HepG2 (cell line): ENCODE measurements at regions not wholly inside any gene's neighbourhood (a gene's known extent, or its start where the extent isn't known, plus 50 kb on each side); places are given as distances from the start of the nearest gene placed in this dataset.

Source experiments
- ATF2 ChIP-seq: sonication (generic); formaldehyde crosslinking; IDR thresholded peaks from 2 replicates; pipeline ENCODE4 v1.4.0; 2020; ENCODE audit warnings: missing genetic modification reagents
- CEBPG ChIP-seq: IDR thresholded peaks from 2 replicates; pipeline ENCODE4 v1.6.1; 2016
- ESRRA ChIP-seq: sonication (generic); formaldehyde crosslinking; IDR thresholded peaks from 2 replicates; pipeline ENCODE4 v1.5.1; 2020; ENCODE audit warnings: mild to moderate bottlenecking, low read depth, missing genetic modification reagents
- JUND ChIP-seq: sonication (generic); formaldehyde crosslinking; IDR thresholded peaks from 2 replicates; pipeline ENCODE4 v1.8.0; 2022; ENCODE audit warnings: mild to moderate bottlenecking, missing genetic modification reagents
- MAX ChIP-seq: IDR thresholded peaks from 2 replicates; pipeline ENCODE4 v1.6.1; 2012; ENCODE audit warnings: inconsistent platforms
- NFIC ChIP-seq: IDR thresholded peaks from 2 replicates; pipeline ENCODE4 v1.6.1; 2012; ENCODE audit warnings: mild to moderate bottlenecking, low read length, inconsistent platforms
- REPIN1 ChIP-seq: sonication (generic); formaldehyde crosslinking; IDR thresholded peaks from 2 replicates; pipeline ENCODE4 v1.8.0; 2022; ENCODE audit warnings: missing genetic modification reagents, low read depth, mild to moderate bottlenecking, borderline replicate concordance
- ZBTB43 ChIP-seq: sonication (generic); formaldehyde crosslinking; conservative IDR thresholded peaks from 2 replicates; pipeline ENCODE4 v1.4.0; 2020; ENCODE audit warnings: missing genetic modification reagents
- ZKSCAN1 ChIP-seq: fragments of 150-350 bp; IDR thresholded peaks from 2 replicates; pipeline ENCODE4 v1.6.1; 2014; ENCODE audit warnings: low read length
- ZNF557 ChIP-seq: sonication (generic); formaldehyde crosslinking; IDR thresholded peaks from 2 replicates; pipeline ENCODE4 v1.4.0; 2020; ENCODE audit warnings: missing genetic modification reagents
- TF ChIP-seq, protein P1 (sequence below): sonication (generic); formaldehyde crosslinking; IDR thresholded peaks from 2 replicates; pipeline ENCODE4 v1.5.0; 2020; ENCODE audit warnings: missing genetic modification reagents, mild to moderate bottlenecking, borderline replicate concordance
- TF ChIP-seq, protein P2 (sequence below): sonication (generic); formaldehyde crosslinking; IDR thresholded peaks from 2 replicates; pipeline ENCODE4 v1.4.0; 2020; ENCODE audit warnings: missing genetic modification reagents
- TF ChIP-seq, protein P3 (sequence below): sonication (generic); formaldehyde crosslinking; IDR thresholded peaks from 2 replicates; pipeline ENCODE4 v1.5.0; 2020; ENCODE audit warnings: mild to moderate bottlenecking, missing genetic modification reagents, moderate library complexity

DNA sequence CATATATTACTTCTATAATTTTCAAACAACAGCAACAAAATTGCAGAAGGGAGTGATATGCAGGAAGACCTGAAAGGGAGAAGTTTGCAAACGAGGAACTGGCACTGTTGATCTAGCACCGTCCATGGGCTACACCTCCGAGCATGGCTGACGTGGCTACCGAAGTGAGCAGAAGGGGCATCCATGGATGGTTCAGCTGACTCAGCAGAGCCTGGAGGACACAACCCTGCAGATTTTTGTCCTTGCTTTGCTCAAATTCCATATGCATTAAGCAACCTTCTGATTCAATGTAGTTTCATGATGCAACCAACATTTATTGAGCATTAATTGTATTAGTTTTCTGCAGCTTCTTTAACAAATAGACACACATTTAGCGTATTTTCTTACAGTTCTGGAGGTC is 191.2 kb downstream of the C1orf94 start:
- TF ChIP-seq ATF2 (CRISPR knock-in tag) (no peak), JUND (no peak), ZBTB43 (CRISPR knock-in tag) (no peak), MAX (no peak), NFIC (no peak), ZNF557 (CRISPR knock-in tag) (no peak), REPIN1 (CRISPR knock-in tag) (no peak), ZKSCAN1 (no peak), CEBPG (CRISPR knock-in tag) (no peak), ESRRA (CRISPR knock-in tag) (no peak)
- TF ChIP-seq, protein P1, sequence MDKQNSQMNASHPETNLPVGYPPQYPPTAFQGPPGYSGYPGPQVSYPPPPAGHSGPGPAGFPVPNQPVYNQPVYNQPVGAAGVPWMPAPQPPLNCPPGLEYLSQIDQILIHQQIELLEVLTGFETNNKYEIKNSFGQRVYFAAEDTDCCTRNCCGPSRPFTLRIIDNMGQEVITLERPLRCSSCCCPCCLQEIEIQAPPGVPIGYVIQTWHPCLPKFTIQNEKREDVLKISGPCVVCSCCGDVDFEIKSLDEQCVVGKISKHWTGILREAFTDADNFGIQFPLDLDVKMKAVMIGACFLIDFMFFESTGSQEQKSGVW = no peak
- TF ChIP-seq, protein P2, sequence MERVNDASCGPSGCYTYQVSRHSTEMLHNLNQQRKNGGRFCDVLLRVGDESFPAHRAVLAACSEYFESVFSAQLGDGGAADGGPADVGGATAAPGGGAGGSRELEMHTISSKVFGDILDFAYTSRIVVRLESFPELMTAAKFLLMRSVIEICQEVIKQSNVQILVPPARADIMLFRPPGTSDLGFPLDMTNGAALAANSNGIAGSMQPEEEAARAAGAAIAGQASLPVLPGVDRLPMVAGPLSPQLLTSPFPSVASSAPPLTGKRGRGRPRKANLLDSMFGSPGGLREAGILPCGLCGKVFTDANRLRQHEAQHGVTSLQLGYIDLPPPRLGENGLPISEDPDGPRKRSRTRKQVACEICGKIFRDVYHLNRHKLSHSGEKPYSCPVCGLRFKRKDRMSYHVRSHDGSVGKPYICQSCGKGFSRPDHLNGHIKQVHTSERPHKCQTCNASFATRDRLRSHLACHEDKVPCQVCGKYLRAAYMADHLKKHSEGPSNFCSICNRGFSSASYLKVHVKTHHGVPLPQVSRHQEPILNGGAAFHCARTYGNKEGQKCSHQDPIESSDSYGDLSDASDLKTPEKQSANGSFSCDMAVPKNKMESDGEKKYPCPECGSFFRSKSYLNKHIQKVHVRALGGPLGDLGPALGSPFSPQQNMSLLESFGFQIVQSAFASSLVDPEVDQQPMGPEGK (CRISPR knock-in tag) = no peak
- TF ChIP-seq, protein P3, sequence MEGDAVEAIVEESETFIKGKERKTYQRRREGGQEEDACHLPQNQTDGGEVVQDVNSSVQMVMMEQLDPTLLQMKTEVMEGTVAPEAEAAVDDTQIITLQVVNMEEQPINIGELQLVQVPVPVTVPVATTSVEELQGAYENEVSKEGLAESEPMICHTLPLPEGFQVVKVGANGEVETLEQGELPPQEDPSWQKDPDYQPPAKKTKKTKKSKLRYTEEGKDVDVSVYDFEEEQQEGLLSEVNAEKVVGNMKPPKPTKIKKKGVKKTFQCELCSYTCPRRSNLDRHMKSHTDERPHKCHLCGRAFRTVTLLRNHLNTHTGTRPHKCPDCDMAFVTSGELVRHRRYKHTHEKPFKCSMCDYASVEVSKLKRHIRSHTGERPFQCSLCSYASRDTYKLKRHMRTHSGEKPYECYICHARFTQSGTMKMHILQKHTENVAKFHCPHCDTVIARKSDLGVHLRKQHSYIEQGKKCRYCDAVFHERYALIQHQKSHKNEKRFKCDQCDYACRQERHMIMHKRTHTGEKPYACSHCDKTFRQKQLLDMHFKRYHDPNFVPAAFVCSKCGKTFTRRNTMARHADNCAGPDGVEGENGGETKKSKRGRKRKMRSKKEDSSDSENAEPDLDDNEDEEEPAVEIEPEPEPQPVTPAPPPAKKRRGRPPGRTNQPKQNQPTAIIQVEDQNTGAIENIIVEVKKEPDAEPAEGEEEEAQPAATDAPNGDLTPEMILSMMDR (CRISPR knock-in tag) = no peak
